ENCODE measurements at regions not wholly inside any gene's neighbourhood (a gene's known extent, or its start where the extent isn't known, plus 50 kb on each side); places are given as distances from the start of the nearest gene placed in this dataset.

GRCh38 chr12:125907351-125907750 lies 842.1 kb downstream of the AACS start:
- no peak for DNase-seq (ENCODE audit: low spot score)
- Histone ChIP-seq H3K4me3 (no peak overlapping the region), H3K27ac (no peak overlapping the region)
- TF ChIP-seq CTCF (IDR thresholded peaks at IDR 0.05) = no peak

DNA sequence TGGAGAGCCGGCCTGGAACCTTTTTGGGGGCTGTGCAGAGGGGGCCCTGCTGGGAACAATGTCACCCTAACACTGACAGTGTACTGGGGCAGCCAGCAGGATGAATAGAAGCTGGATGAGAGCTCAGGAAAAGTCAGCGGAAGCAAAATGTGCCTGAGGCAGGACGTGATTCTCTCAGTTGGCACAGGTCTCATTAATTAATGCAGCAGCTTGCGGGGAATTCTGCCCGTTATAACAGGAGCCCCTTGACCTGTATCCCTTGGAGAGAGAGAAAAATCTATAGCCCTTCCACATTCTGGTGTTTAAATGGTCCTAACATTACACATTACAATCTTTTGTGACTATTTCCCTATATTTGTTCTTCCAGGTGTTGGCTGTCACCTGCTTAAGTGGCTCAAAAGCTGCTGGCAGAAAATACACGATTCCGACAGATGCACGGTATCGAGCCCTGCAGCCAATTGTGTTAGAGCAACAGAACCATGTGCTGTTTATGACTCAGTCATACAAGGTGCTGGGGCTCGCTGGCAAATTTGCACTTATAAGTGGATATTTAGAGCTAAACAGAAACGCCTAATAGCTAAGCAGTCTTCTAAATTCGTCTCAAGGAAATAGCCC lies 854.7 kb downstream of the AACS start:
- Histone ChIP-seq H3K4me3 (no peak overlapping the region), H3K27ac (no peak overlapping the region)
- no peak for DNase-seq (ENCODE audit: low spot score)
- no peak for TF ChIP-seq CTCF (IDR thresholded peaks at IDR 0.05)

- Histone ChIP-seq H3K27ac (no peak overlapping the region), H3K4me3 (no peak overlapping the region)
- no peak for DNase-seq (ENCODE audit: low spot score)
- no peak for TF ChIP-seq CTCF (IDR thresholded peaks at IDR 0.05)
Measured at GRCh38 chr12:125922330-125922729, 857.1 kb downstream of the AACS start.

DNA sequence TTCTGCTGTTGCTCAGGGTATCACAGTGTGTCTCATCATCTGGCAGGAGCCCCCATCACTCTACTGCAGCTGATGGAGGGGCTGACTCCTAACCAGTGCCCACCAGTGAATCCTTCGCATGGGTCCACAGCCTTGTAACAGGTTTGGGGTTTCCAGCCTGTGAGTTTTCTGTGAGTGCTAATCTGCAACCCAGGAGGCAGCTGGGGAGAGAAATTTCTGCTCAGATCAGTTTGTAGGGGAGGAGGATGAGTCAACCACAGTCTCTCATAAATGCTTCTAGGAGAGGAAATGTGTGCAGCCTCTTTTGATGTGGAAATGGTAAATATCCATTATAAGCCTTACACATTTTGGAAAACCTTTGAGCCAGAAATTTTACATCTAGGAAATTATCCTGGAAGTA lies 871.3 kb downstream of the AACS start:
- no peak for DNase-seq (ENCODE audit: low spot score)

GRCh38 chr12:125944446-125944845 lies 879.2 kb downstream of the AACS start:
- Histone ChIP-seq H3K4me3 (no peak overlapping the region), H3K27ac (no peak overlapping the region)
- no peak for TF ChIP-seq CTCF (IDR thresholded peaks at IDR 0.05)
- DNase-seq (ENCODE audit: low spot score) = no peak

More for the DNA sequence above, 871.3 kb downstream of the AACS start:
- no peak overlapping the region for H3K27ac ChIP-seq
- no peak overlapping the region for H3K4me3 ChIP-seq
- no peak for TF ChIP-seq CTCF (IDR thresholded peaks at IDR 0.05)

DNA sequence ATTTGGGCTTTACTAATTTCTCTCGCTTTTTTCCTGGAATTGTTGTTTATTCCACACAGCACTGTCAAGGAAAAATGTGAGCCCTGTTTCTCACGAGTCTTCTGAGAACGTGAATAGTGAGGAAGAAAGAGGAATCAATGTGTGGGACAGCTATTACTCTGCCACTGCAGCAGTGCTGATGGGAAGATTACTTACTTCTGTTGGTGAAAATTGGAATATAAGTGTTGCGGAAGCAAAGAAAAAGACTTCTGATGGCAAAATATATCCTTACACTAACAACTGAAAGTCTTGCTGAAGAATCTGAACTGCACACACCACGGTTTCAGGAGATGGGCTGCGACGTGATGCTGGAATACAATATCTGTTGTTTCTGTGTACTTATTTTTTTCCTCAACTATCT lies 884.2 kb downstream of the AACS start:
- no peak for TF ChIP-seq CTCF (IDR thresholded peaks at IDR 0.05)

GRCh38 chr12:125954362-125954761 lies 889.1 kb downstream of the AACS start:
- no peak overlapping the region for H3K4me3 ChIP-seq
- TF ChIP-seq CTCF (IDR thresholded peaks at IDR 0.05) = no peak
- DNase-seq (ENCODE audit: low spot score) = no peak
- H3K27ac ChIP-seq = no peak overlapping the region

More for the DNA sequence above, 884.2 kb downstream of the AACS start:
- Histone ChIP-seq H3K27ac (no peak overlapping the region), H3K4me3 (no peak overlapping the region)
- DNase-seq (ENCODE audit: low spot score) = no peak

Data from coronary artery (tissue), 2 donors.